GM23248 (cell line): ENCODE measurements at regions not wholly inside any gene's neighbourhood (a gene's known extent, or its start where the extent isn't known, plus 50 kb on each side); places are given as distances from the start of the nearest gene placed in this dataset.

ENCODE experiments used
- EZH2 ChIP-seq: fragments of 200-600 bp; sonication (generic); IDR thresholded peaks from 2 replicates; pipeline ENCODE4 v1.6.1; 2018; ENCODE audit warnings: antibody characterized with exemption, mild to moderate bottlenecking; ENCODE audit not compliant: insufficient read depth, poor library complexity, severe bottlenecking
- EZH2phosphoT487 ChIP-seq: fragments of 200-600 bp; sonication (generic); IDR thresholded peaks from 2 replicates; pipeline ENCODE4 v1.6.1; 2018; ENCODE audit warnings: antibody characterized with exemption, moderate library complexity, mild to moderate bottlenecking, low read depth; ENCODE audit not compliant: insufficient read depth

DNA sequence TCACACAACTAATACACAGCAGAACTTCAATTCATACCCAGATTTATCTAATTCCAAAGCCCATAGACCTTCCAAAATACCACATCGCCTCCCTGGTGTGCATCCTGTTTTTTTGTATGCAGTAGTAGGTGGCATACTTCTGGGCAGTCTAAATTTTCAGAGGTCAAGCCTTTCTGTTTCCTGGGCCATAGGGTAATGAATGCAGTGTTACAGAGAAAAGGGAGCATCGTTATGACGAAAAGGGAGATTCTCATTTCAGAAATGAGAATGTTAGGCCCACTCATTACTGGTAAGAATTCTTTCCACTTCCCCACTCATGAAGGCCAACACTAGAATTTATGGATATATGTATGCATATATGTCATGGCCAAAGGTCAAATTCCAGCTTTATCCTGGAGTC, 267.8 kb upstream of the ASIC2 start:
- TF ChIP-seq EZH2phosphoT487 (no peak), EZH2 (no peak)
